Muscle of back (tissue), 3 donors: ENCODE measurements at regions not wholly inside any gene's neighbourhood (a gene's known extent, or its start where the extent isn't known, plus 50 kb on each side); places are given as distances from the start of the nearest gene placed in this dataset.

ENCODE experiments used
- DNase-seq, 3 donors: peaks; one replicate each; pipeline versions ENCODE4 v3.0.0 to v3.0.0-alpha.2; 2013

GRCh38 chr12:11568155-11568761 is 81.2 kb upstream of the ETV6 start:
- DNase-seq = no peak

- no peak for DNase-seq
Observed at GRCh38 chr12:11568762-11569478, 80.6 kb upstream of the ETV6 start.

GRCh38 chr12:11569716-11570115 is 79.8 kb upstream of the ETV6 start:
- DNase-seq = no peak

DNA sequence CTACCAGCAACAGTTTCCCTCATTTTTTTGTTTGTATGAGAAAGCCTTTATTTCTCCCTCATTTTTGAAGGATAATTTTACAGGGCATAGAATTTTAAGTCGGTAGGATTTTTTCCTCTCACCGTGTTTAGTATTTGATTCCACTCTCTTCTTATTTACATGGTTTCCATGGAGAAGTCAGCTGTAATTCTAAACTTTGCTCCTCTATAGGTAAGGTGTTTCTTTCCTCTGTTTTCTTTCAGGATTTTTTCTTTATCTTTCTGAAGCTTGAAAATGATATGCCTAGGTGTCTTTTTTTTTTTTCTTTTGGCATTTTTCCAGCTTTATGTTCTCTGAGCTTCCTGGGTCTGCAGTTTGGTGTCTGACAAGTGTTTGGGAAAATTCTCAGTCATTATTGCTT is 75.6 kb upstream of the ETV6 start:
- no peak for DNase-seq

DNA sequence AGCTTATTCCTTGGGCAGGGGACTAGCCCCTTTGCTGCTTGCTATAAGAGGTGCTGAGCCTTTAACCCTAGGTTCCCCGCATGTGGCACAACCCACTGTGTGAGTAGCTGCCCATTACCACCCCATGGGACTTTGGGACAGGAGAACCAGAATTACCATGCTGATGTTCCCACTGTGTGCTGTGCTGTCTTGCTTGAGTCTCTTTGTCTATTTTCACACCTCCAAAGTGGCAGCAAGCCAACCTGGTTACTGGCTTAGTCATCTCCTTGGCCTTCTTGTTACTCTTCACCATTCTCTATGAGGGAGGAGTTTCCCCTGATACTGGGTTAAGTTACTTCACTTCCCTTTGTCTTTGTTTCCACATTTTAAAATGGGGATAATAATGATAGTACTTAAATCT is 73.4 kb upstream of the ETV6 start:
- DNase-seq = peak in 1 of 3 donors; percentile 41

DNA sequence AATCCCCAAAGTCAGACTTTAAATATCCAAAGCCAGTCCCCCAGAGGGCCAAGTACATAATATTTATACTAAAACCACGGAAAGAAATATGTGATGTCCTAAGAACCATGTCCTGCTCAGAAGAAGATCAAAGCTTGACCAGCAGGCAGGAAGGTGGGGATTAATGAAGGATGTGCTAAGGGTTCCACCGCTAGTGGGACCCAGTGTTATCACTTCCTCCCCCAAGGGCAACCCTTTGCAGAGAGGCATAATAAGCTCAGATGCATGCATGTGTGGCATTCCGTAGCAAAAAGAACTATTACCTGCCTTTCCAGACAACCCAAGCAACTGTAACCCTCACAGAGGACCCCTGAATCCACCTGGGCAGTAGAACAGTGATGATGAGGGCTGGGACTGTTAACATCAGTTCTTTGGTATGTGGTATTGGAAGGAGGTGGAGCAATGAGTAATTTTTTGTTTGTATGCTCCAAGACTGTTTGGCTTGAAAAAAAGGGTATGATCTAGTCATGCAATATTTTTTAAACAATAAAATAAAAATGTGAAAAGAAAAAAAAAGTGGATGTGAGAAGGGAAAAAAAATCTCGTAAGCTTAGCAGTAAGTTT is 71.7 kb upstream of the ETV6 start:
- DNase-seq = no peak

DNA sequence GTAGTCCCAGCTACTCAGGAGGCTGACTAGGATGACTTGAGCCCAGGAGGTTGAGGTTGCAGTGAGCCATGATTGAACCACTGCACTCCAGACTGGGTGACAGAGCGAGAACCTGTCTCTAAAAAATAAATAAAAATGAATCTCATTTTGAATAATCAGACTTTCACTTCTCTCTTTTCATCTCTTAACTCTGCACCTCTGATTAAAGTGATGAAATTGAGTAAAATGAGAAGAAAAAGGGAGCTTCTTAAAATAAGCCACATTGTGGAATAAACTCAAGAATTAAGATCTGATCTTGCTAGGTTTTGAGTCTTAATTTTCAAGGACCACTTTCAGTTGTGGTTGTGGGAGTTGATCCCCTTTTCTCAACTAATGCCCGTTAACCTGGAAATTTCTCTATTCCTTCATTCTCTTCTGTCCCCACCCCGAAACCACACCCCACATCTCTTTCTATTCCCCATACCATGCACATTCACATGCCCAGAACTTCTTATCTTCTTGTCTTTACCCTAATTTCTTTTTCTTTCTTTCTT is 70.9 kb upstream of the ETV6 start:
- no peak for DNase-seq

DNA sequence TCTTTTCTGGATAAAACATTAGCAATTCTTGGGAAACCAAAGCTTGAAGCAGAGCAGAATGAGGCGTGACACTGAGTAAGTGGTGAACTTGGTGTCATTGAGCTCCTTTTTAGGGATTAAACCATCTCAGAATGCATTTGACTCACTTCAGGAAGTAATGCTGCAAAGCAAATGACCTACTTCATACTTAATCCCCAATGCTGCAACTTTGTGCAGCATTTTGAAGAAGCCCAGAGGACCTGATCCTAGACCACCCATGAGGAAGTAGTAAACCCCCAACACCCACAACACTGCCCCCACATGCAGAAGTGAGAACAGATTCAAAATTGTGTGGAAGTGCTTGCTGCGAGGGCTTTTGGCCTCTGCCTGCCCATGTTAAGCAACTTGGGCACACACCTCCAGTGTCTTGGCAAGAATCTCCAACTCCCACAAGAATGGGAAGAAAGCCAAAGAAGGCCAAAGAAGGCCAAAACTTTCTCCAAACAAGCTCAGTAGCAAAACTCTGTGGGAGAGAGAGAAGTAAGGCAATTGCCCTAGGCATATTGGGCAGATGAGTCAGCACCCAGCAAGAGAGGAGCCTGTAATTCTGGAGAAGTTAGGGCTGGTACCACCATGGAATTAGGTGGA is 69.2 kb upstream of the ETV6 start:
- DNase-seq = peak in 2 of 3 donors; percentile 22 to 58

DNA sequence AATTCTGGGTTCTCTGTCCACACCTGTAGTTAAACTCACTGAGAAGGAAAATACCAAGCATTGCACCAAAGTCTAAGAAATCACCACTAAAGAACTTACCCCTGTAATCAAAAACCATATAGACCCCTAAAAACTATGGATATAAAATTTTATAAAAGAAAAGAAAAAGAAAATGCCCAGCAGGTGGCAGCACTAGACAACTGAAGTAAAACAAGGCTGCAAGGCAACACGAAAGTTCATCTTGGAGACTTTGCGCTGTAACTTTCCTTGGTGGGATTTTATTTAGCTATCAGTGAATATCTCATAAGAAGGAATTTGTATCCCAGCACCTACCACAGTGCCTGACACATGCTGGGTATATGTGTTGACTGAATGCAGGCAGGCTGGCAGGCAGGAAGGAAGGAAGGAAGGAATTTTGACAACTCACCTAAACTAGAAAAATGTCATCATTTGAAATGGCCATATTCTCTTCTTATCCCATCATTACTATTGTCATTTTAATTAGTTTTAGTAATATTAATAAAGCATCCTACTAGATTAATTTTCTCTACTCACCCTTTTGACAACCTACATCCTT is 68.2 kb upstream of the ETV6 start:
- peak; percentile 74 to 84 (median 79) for DNase-seq

- peak in 1 of 3 donors; percentile 20 for DNase-seq
Observed at GRCh38 chr12:11584221-11584855, 65.1 kb upstream of the ETV6 start.

GRCh38 chr12:11592484-11592883 is 57.0 kb upstream of the ETV6 start:
- no peak for DNase-seq

DNA sequence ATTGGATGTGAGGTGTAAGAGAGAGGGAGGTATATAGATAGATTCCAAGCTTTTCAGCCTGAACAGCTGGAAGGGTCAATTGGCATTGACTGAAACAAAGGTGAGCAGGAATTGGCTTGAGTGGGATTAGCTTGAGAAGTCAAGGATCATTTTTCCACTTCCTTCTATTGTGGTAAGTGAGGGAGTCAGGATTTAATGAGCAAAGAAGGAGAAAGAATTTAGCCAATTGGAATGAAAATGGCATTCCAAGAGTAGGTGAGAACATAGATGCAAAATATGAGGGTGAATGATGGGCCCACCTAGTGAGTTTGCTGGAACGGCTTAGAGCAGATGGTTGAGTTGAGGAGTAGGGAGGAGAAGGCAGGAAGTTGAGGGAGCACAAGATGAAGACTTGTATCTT is 56.5 kb upstream of the ETV6 start:
- DNase-seq = no peak

- DNase-seq = no peak
Observed at GRCh38 chr12:11595080-11595479, 54.4 kb upstream of the ETV6 start.

GRCh38 chr12:11596141-11596540 is 53.3 kb upstream of the ETV6 start:
- DNase-seq = no peak

DNA sequence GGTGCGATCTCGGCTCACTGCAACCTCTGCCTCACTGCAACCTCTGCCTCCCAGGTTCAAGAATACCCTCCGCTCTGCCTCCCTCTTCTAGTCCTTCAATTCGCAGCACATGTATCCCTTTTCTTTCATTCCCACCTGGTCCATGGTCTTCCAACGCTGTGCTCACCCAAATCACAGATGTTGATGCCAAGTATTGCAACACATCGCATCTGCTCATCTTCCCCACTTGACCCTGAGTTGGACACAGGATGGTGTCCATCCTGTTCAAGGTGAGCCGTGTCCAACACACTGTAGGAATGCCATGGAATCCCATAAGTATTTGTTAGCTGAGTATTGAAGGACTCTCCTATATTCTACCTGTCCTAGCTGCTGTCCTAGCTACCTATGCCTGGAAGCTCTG is 50.6 kb upstream of the ETV6 start:
- DNase-seq = no peak
